ENCODE measurements at regions not wholly inside any gene's neighbourhood (a gene's known extent, or its start where the extent isn't known, plus 50 kb on each side); places are given as distances from the start of the nearest gene placed in this dataset.

DNA sequence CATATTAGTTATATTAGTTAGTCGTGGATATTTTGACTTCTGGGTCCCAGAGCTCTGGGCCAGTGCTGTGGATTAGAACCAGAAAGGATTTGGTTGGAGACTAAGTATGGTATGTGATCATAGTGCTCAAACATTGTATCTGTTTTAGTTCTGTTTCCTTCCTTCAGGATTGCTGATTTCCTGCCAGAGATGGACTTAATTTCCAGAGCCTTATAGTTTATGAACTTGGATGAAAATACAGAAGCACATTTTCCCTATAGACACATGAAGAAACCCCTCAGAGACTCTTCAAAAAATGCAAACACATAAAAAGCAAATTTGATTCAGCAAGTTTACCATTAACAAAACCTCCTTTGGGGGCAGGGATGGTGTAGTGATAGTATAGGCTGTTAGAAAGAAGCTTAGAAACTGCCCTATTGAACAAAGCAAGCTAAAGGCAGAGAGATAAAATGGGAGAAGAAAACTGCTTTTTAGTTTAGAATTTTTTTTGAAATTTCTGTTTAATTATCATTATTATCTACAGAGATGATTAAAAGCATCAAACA lies 88.7 kb upstream of the EFEMP1 start:
- no peak overlapping the region for H3K27ac ChIP-seq
- H3K9me3 ChIP-seq, result no peaks in the 10 kb centered on the region
- no peak overlapping the region for H3K4me3 ChIP-seq
- no peak for DNase-seq
- H3K4me1 ChIP-seq, result no peaks in the 10 kb centered on the region
- no peaks in the 10 kb centered on the region for H3K36me3 ChIP-seq
- H3K27me3 ChIP-seq, result no peaks in the 10 kb centered on the region
- TF ChIP-seq, protein P1, sequence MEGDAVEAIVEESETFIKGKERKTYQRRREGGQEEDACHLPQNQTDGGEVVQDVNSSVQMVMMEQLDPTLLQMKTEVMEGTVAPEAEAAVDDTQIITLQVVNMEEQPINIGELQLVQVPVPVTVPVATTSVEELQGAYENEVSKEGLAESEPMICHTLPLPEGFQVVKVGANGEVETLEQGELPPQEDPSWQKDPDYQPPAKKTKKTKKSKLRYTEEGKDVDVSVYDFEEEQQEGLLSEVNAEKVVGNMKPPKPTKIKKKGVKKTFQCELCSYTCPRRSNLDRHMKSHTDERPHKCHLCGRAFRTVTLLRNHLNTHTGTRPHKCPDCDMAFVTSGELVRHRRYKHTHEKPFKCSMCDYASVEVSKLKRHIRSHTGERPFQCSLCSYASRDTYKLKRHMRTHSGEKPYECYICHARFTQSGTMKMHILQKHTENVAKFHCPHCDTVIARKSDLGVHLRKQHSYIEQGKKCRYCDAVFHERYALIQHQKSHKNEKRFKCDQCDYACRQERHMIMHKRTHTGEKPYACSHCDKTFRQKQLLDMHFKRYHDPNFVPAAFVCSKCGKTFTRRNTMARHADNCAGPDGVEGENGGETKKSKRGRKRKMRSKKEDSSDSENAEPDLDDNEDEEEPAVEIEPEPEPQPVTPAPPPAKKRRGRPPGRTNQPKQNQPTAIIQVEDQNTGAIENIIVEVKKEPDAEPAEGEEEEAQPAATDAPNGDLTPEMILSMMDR (IDR thresholded peaks at IDR 0.05), result no peak
- no peak for TF ChIP-seq POLR2A (IDR thresholded peaks at IDR 0.05)

DNA sequence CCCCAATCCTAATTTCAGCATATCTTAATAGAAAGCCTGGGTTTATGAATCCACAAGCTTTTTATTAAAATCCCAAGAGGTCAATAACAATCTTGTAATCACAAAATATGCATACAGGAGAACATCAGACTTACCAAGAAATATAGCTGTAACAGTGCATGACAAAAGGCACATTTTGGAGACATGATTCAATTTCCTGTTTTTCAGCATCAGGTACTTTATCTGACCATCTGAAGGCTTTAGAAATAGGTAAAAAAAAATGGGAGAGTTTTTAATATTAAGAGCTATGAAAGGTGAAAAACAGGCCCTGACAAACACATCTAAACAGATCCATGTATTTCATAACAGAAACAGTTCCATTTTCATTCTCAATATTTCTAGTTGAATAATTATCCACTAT lies 89.9 kb upstream of the EFEMP1 start:
- no peak for DNase-seq
- no peak for TF ChIP-seq POLR2A (IDR thresholded peaks at IDR 0.05)
- TF ChIP-seq, protein P1 (IDR thresholded peaks at IDR 0.05), result no peak
- Histone ChIP-seq H3K9me3 (no peaks in the 10 kb centered on the region), H3K36me3 (no peaks in the 10 kb centered on the region), H3K27ac (no peak overlapping the region), H3K4me3 (no peak overlapping the region), H3K4me1 (no peaks in the 10 kb centered on the region), H3K27me3 (no peaks in the 10 kb centered on the region)

DNA sequence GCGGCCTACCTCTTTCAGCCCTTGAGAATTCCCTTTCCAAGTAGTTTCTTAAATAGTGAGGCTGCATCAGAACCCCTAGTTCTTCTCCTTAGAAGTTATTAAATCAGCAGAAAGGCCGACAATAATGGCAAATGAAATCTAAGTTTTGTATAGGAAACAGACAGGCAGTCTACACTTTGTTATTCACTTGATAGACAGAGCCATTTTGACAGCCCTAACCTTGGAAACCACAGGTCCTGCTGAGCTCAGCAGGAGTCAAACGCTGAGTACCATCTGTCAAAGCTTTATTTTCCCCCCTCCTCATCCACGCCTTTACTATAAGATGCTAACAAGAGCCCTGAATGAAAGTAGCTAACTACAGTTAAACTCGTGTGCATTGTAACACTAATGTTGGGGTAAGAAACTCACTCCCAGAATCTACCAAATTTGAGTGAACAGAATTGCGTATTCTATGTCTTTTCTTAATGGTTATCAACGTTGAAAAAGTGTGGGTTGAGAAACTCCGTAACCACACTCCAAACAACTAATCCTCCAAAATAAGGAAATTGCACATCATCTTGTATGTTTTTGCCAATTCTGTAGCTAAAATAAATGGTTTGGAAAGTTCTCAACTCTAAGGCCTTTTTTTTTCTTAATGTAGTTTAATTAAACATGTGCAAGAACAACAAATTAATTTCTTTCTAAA lies 90.6 kb upstream of the EFEMP1 start:
- H3K4me3 ChIP-seq, result no peak overlapping the region
- H3K27ac ChIP-seq, result no peak overlapping the region
- TF ChIP-seq POLR2A (IDR thresholded peaks at IDR 0.05), result no peak
- TF ChIP-seq, protein P1 (IDR thresholded peaks at IDR 0.05), result no peak

DNA sequence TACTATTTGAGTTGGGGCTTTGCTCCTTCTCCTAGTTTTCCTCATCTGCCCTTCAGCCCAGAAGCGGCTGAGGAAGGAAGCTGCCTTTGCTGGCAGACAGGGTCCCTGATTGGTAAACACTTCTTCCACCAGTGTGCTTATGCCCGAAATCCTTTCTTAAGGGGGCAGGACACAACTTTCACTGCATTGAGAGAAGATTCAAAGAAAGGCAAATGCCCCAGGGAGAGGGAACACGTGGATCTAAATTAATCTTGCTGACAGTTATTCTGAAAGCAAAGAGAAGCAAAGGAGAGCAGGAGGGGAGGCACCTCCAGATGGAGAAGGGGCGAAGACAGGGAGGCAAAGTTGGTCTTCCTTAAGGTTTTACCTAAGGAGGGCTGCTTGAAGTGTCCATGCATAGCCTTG lies 92.1 kb upstream of the EFEMP1 start:
- Histone ChIP-seq H3K4me1 (no peaks in the 10 kb centered on the region), H3K36me3 (no peaks in the 10 kb centered on the region), H3K4me3 (no peak overlapping the region), H3K27ac (no peak overlapping the region), H3K27me3 (no peaks in the 10 kb centered on the region), H3K9me3 (no peaks in the 10 kb centered on the region)
- DNase-seq, result no peak
- TF ChIP-seq, protein P1 (IDR thresholded peaks at IDR 0.05), result no peak

More for the DNA sequence above, 90.6 kb upstream of the EFEMP1 start:
- Histone ChIP-seq H3K9me3 (no peaks in the 10 kb centered on the region), H3K27me3 (no peaks in the 10 kb centered on the region), H3K36me3 (no peaks in the 10 kb centered on the region), H3K4me1 (no peaks in the 10 kb centered on the region)
- DNase-seq, result no peak

DNA sequence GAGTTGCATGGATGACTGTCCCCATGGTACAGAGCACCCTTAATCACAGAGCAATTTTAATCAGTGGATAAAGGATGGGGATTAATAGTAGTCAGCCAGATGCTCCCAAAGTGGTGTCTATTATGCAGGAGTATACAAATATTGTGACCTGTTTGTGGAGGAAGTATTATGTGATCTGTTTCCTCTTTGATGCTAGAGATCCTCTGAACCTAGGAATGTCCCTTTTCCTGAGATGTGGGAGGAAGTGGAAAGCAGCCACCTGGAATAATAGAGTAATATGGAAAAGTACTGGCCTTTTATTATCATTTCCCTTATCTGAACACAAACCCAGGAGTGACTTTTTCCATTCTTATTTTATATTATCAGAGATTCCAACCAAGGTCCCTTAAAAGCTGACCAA lies 94.2 kb upstream of the EFEMP1 start:
- H3K4me1 ChIP-seq, result no peaks in the 10 kb centered on the region
- DNase-seq, result no peak
- H3K27ac ChIP-seq, result no peak overlapping the region
- no peak overlapping the region for H3K4me3 ChIP-seq
- H3K36me3 ChIP-seq, result no peaks in the 10 kb centered on the region
- H3K27me3 ChIP-seq, result no peaks in the 10 kb centered on the region
- no peaks in the 10 kb centered on the region for H3K9me3 ChIP-seq
- no peak for TF ChIP-seq POLR2A (IDR thresholded peaks at IDR 0.05)
- TF ChIP-seq, protein P1 (IDR thresholded peaks at IDR 0.05), result no peak

All from Peyer's patch (tissue), 4 donors.